ENCODE measurements at regions not wholly inside any gene's neighbourhood (a gene's known extent, or its start where the extent isn't known, plus 50 kb on each side); places are given as distances from the start of the nearest gene placed in this dataset.

DNA sequence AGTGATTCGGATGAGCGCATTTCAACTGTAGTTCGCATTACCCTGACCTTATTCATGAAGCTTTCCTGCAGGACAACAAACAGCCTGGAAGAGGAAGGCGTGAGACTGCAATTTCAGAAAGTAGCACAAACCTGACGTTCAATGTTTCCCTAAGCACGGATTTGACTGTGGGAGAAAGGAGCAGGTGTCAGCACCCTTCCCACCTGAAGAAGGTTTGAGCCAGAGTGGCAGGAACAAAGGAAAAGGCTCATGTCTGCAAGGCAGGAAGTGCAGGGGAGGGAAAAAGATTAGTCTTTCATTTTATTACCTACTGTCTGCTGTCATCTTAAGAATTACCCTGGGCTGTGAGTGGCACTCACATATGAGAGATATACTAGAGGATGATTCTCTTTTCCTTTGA lies 114.0 kb downstream of the MED10 start:
- TF ChIP-seq CTCF (IDR thresholded peaks at IDR 0.05) (no peak), POLR2A (IDR thresholded peaks at IDR 0.05) (no peak)

Measured in adrenal gland (tissue), 5 donors.